Right hindlimb (tissue), 1 donor: ENCODE measurements at regions not wholly inside any gene's neighbourhood (a gene's known extent, or its start where the extent isn't known, plus 50 kb on each side); places are given as distances from the start of the nearest gene placed in this dataset.

Experiments used
- DNase-seq: peaks from one replicate; pipeline ENCODE4 v3.0.0-alpha.2; 2018

- no peak for DNase-seq
Measured at GRCh38 chr7:80288175-80289122, 153.8 kb downstream of the GNAI1 start.

GRCh38 chr7:80287400-80288174, 153.0 kb downstream of the GNAI1 start:
- DNase-seq = no peak

GRCh38 chr7:80286611-80287010, 152.0 kb downstream of the GNAI1 start:
- DNase-seq = no peak

- DNase-seq = no peak
Measured at GRCh38 chr7:80284855-80285254, 150.2 kb downstream of the GNAI1 start.

- DNase-seq = no peak
Measured at GRCh38 chr7:80279760-80280159, 145.1 kb downstream of the GNAI1 start.

- DNase-seq = no peak
Measured at GRCh38 chr7:80278737-80279136, 144.1 kb downstream of the GNAI1 start.

- DNase-seq = no peak
Measured at GRCh38 chr7:80277434-80278427, 143.1 kb downstream of the GNAI1 start.
